Activated naive CD4-positive, alpha-beta T cell treated with anti-CD3 and anti-CD28 coated beads, Interleukin-2, amount 10 ng/mL, durations not matched to agents 7 days and 5 days (primary cell): ENCODE measurements at regions not wholly inside any gene's neighbourhood (a gene's known extent, or its start where the extent isn't known, plus 50 kb on each side); places are given as distances from the start of the nearest gene placed in this dataset.
A peak's percentile ranks its signal among the peaks of the same experiment; 100 is the strongest.
"Not testable (repeated sequence)": the region's sequence is repeated elsewhere in the genome, so short reads cannot be mapped to it uniquely, and the experiment has no call there.

ENCODE experiments used
- CTCF ChIA-PET: fragments of 350-600 bp; sonication (Branson Sonifier 250); formaldehyde crosslinking; loops from one replicate; lab custom pipeline; 2021; ENCODE audit warnings: antibody characterized with exemption; lab: Charles Lee
- DNase-seq: peaks from one replicate; pipeline ENCODE4 v3.0.0-alpha.2; 2020
- H3K27ac Mint-ChIP-seq: one replicate; pipeline ENCODE4 v1.8.0; 2021; ENCODE audit warnings: mild to moderate bottlenecking, moderate library complexity, mixed read lengths
- H3K27me3 Mint-ChIP-seq: one replicate; pipeline ENCODE4 v1.8.0; 2021; ENCODE audit warnings: mild to moderate bottlenecking, mixed read lengths
- H3K36me3 Mint-ChIP-seq: one replicate; pipeline ENCODE4 v1.8.0; 2021; ENCODE audit warnings: mixed read lengths
- H3K4me1 Mint-ChIP-seq: one replicate; pipeline ENCODE4 v1.8.0; 2021; ENCODE audit warnings: mixed read lengths
- H3K4me3 Mint-ChIP-seq: one replicate; pipeline ENCODE4 v1.8.0; 2021; ENCODE audit warnings: mild to moderate bottlenecking, moderate library complexity, mixed read lengths
- H3K9me3 Mint-ChIP-seq: one replicate; pipeline ENCODE4 v1.8.0; 2021; ENCODE audit warnings: mixed read lengths

DNA sequence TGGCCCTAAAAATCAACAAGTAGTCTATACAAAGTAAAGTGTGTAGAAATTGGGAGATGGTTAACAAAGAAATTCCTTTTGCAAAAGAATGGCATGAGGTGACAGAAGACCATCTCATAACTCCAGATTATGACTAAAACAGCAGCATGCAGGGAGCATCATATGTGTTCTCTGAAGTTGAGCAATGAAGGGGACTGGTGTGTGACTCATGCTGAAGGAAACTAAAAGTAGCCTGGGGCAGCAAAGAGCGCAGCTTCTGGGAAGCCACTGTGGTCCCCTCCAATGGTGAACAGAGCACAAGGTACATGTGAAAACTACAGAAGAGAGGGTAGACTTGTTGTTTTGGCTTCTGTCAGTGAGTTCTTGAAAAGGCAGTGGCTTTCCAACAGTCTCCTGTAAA, 133.4 kb downstream of the MACC1 start:
- Mint-ChIP-seq H3K4me1 (no peaks in the 10 kb centered on the region), H3K27me3 (no peaks in the 10 kb centered on the region), H3K9me3 (no peaks in the 10 kb centered on the region), H3K27ac (no peak overlapping the region), H3K4me3 (no peak overlapping the region), H3K36me3 (no peaks in the 10 kb centered on the region)
- no peak for DNase-seq
- CTCF ChIA-PET = no interaction called here

DNA sequence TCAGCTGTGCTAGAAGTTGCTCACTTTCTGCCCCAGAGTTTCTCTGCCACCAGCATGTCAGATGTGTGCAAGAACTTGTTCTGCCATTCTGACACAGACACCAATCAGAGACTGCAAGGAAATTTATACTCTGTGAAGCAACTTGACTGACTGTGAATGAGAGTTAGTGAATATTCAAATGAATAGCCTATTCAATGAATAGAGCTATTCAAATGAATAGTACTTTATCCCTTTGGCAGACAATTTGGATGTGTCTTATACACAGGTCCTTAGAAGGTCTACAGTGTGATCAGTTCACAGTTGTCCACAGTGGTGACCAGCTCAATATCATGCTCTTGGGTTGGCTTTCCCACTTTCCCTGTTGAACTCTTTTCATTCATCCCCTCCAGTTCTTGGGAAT, 138.1 kb downstream of the MACC1 start:
- DNase-seq = no peak
- Mint-ChIP-seq H3K27me3 (no peaks in the 10 kb centered on the region), H3K4me1 (no peaks in the 10 kb centered on the region), H3K4me3 (no peak overlapping the region), H3K9me3 (no peaks in the 10 kb centered on the region), H3K27ac (no peak overlapping the region), H3K36me3 (no peaks in the 10 kb centered on the region)
- CTCF ChIA-PET = no interaction called here

DNA sequence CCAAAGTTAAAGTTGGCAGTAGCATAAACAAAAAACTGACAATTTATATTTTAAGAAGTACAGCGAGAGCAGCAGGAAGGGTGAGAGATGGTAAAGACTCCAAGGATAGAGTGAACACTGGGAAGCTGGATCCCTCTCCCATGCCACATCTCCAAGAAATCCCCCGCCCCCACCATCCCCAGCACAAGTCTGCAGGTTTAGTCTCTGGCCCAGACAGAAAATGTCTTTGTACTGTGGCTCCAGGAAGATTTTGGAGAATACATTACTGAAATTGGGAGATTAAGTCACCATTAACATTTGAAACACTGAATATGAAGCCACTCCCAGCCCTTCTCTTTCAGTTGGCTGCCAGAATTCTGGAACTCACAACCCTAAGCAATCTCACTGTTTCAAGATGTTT, 140.3 kb downstream of the MACC1 start:
- Mint-ChIP-seq H3K27me3 (no peaks in the 10 kb centered on the region), H3K36me3 (no peaks in the 10 kb centered on the region), H3K9me3 (no peaks in the 10 kb centered on the region), H3K4me3 (no peak overlapping the region), H3K4me1 (no peaks in the 10 kb centered on the region), H3K27ac (no peak overlapping the region)
- CTCF ChIA-PET = no interaction called here
- no peak for DNase-seq

DNA sequence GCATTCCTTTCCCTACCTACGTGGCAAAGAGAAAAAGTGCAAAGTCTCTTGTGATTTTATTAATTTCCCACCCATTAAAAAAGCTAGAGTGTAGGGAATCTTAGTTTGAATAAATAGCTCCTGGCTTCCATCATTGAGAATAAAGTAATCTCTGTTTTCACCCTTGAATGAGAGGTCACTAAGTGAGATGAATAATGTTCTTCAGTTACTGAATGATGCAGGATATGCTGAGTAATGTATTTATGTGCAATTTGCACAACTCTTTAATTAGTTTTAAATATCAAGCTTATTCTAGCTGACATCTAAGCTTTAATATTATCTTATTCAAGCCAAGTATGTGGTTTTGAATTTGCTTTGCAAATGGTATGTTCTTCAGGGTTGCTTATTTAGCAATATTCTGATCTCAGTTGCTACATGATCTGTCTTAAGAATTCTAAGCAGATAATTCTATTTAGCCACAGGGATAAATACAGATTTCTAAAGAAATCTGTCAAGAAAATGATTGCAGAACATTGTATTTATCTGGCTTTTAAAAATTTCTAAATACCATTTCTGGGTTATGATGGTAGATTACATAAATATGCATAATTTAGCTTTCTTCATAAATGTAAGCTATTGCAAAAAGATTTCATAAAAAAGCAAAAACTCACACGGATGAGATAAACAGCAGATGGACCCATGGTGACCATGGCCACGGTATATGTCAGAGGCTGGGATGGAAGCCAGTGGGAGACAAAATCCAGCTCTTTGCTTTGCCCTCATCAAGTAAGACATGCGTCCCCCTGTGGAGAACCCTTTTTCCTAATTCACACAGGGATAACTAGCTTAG, 141.0 kb downstream of the MACC1 start:
- Mint-ChIP-seq H3K27ac (no peak overlapping the region), H3K27me3 (no peaks in the 10 kb centered on the region), H3K9me3 (no peaks in the 10 kb centered on the region), H3K4me3 (no peak overlapping the region), H3K36me3 (no peaks in the 10 kb centered on the region), H3K4me1 (no peaks in the 10 kb centered on the region)
- CTCF ChIA-PET = no interaction called here
- DNase-seq = no peak

DNA sequence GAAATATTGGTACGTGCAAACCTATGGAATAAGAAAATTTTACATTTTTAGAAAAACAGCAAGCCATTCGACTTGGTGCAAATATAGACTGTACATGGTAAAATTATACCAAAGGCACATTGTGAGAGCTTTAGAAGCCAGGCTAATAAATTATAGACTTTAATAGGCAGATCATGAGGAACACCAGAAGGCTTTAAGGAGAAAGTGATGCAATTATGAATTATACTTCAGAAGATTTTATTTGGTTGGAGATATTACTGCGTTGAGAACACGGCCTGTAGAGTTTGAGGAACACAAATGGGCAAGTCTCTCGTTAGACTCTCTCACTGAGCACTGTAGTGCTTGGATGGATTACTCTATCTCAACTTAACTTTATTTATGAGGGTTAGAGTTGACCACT, 141.7 kb downstream of the MACC1 start:
- DNase-seq = no peak
- Mint-ChIP-seq H3K9me3 (no peaks in the 10 kb centered on the region), H3K36me3 (no peaks in the 10 kb centered on the region), H3K4me3 (no peak overlapping the region), H3K27me3 (no peaks in the 10 kb centered on the region), H3K27ac (no peak overlapping the region), H3K4me1 (no peaks in the 10 kb centered on the region)
- CTCF ChIA-PET = no interaction called here

DNA sequence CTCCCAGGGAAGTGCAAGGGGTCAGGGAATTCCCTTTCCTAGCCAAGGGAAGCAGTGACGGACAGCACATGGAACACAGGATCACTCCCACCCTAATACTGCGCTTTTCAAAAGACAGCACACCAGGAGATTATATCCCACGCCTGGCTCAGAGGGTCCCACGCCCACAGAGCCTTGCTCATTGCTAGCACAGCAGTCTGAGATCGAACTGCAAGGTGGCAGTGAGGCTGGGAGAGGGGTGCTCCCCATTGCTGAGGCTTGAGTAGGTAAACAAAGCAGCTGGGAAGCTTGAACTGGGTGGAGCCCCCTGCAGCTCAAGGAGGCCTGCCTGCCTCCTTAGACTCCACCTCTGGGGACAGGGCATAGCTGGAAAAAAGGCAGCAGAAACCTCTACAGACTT, 149.2 kb downstream of the MACC1 start:
- DNase-seq, H3K36me3 Mint-ChIP-seq, CTCF ChIA-PET: not testable (repeated sequence)

DNA sequence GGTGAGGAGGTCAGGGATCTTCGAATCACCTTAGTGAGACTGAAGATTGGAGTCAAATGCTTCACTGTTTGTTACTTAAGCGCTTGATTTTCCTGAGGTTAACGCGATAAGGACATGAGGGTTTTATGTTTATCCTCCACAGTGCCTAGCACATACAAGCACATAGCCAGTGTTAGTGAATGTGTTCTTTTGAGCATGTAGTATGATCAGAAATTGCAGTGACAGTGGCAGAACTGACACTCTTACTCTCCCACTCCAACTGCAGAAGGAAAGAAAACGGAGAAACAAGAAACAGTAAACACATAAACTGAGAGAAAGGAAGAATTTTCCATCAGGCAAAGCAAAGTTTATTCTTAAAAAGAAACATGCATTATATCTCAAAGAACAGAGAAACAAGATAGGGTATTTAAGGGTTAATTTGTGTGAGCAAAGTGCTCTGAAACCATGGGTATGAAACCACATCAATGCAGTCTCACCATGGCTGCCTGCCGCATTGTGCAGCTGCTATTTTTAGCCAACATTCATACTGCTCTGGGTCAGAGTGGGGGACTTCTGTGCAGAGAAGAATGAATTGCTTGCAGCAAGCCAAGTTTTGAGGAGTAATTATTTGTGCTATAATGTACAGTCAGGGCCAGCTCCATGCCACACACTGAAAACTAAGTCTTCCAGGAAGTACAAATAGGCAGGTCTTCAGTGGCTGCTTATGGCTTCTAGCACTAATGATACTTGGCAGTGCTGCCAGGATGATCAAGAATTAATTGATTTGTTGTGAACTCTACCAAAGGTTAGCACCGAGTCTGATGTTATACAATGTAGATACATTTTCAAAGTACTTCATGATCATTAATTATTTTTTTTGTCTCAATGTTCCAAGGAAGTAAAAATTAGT, 152.0 kb downstream of the MACC1 start:
- H3K9me3 Mint-ChIP-seq = peaks cover 9% of the 10 kb centered on the region
- CTCF ChIA-PET = no interaction called here
- peak; percentile 40 for DNase-seq
- no peak overlapping the region for H3K4me3 Mint-ChIP-seq
- H3K27ac Mint-ChIP-seq = no peak overlapping the region
- no peaks in the 10 kb centered on the region for H3K27me3 Mint-ChIP-seq
- H3K36me3 Mint-ChIP-seq = no peaks in the 10 kb centered on the region
- peaks cover 12% of the 10 kb centered on the region for H3K4me1 Mint-ChIP-seq

More for the DNA sequence above, 149.2 kb downstream of the MACC1 start:
- H3K27me3 Mint-ChIP-seq, H3K9me3 Mint-ChIP-seq, H3K4me3 Mint-ChIP-seq, H3K27ac Mint-ChIP-seq: not testable (repeated sequence)
- peaks cover 12% of the 10 kb centered on the region for H3K4me1 Mint-ChIP-seq

DNA sequence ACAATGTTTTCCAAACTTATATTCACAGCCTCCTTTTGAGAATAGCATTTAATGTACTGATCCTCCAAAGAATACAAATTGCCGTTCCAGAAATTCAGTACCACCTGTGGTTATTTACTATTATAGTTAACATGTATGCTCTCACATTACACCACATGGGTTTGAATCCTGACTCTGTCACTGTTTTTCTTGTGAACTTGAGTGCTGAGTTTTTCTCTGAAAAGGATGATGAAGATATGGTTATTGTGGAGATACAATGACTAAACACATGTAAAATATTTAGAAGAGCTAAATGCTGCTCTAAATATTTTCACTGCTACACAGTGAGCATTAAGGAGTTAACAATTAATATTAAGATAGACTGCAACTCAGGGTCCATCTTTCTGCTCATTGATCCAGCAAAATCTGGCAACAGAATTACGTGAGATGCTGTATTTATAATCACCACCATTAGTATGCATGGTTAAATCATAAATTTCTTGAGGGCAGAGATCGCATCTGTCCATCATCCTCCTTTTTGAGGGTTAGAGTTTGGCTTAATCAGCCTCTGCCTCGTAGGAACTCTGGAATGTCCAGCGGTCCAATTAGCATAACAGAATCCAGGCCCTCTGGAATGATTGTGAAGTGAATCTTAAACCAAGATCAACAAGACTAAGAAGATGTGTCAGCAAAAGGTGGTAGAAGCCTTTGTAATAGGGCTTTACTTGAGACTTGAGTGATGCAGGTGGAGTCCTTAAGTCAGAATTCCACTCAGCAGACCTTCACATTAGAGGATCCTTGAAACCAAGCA, 152.8 kb downstream of the MACC1 start:
- Mint-ChIP-seq H3K4me1 (peaks cover 12% of the 10 kb centered on the region), H3K27ac (no peak overlapping the region), H3K4me3 (no peak overlapping the region), H3K36me3 (no peaks in the 10 kb centered on the region), H3K27me3 (no peaks in the 10 kb centered on the region), H3K9me3 (peaks cover 9% of the 10 kb centered on the region)
- DNase-seq = no peak
- CTCF ChIA-PET = no interaction called here

DNA sequence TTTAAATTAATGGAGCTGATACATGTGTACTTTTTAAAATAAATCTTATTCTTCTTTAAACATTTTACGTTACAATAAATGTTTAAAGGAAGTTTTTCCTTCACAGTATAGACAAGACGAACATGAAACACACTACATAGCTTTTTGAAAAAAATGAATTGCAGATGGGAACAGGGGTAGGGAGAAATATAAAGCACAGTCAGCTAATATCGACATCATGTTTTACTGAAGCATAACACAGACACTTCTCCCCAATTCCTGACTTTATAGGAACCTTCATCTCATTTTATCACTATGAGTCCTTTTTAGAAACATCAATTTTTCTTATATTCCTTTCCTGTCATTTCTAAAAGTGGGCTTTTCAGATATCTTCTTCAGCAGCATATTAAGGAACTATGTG, 153.5 kb downstream of the MACC1 start:
- Mint-ChIP-seq H3K9me3 (peaks cover 5% of the 10 kb centered on the region), H3K27me3 (no peaks in the 10 kb centered on the region), H3K36me3 (no peaks in the 10 kb centered on the region), H3K27ac (no peak overlapping the region), H3K4me1 (peaks cover 12% of the 10 kb centered on the region), H3K4me3 (no peak overlapping the region)
- DNase-seq = no peak
- CTCF ChIA-PET = no interaction called here

DNA sequence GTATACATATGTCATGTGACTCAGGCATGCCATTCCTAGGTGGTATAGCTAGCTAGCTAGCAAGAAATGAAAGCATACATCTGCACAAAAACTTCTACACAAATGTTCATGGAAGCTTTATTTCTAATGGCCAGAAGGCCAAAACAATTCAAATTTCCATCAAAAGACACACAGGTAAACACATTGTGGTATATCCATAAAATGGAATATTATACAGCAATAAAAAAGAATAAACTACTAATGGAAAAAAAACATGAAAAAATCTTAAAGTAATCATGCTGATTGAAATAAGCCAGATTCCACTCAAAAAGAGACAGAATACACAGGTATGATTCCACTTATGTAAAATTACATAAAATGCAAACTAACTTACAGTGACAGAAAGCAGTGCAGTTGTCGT, 154.3 kb downstream of the MACC1 start:
- H3K4me1 Mint-ChIP-seq = peaks cover 12% of the 10 kb centered on the region
- peaks cover 5% of the 10 kb centered on the region for H3K9me3 Mint-ChIP-seq
- no peak overlapping the region for H3K4me3 Mint-ChIP-seq
- no peaks in the 10 kb centered on the region for H3K36me3 Mint-ChIP-seq
- CTCF ChIA-PET = no interaction called here
- DNase-seq = no peak
- no peaks in the 10 kb centered on the region for H3K27me3 Mint-ChIP-seq
- H3K27ac Mint-ChIP-seq = no peak overlapping the region

DNA sequence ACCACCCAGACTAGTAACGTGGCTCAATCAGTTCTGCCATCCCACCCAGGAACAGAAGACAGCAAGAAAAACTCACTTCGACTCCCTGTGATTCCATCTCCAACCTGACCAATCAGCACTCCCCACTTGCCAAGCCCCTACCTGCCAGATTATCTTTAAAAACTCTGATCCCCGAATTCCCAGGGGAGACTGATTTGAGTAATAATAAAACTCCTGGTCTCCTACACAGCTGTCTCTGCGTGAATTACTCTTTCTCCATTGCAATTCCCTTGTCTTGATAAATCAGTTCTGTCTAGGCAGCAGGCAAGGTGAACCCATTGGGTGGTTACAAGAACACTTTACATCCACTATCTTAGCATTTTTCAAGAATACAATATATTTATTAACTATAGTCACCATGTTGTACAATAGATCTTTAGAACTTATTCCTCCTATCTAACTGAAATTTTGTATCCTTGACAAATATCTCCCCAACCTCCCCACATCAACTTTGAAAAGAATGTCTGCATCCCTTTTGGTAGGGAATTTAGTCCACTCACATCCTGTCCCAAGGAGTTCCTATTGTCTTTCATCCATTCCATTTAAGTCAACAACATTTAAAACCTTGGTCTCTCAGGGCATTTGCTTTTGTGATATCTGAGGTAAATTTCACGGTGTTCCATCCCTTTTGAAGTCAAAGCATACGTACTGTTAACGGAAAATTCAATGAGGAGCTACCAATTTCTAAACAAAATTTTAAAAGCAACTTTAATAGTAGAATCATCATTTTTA, 163.7 kb downstream of the MACC1 start:
- Mint-ChIP-seq H3K4me3 (no peak overlapping the region), H3K27ac (no peak overlapping the region), H3K27me3 (no peaks in the 10 kb centered on the region), H3K9me3 (peaks cover 2% of the 10 kb centered on the region), H3K36me3 (no peaks in the 10 kb centered on the region), H3K4me1 (no peaks in the 10 kb centered on the region)
- CTCF ChIA-PET = no interaction called here
- DNase-seq = no peak

DNA sequence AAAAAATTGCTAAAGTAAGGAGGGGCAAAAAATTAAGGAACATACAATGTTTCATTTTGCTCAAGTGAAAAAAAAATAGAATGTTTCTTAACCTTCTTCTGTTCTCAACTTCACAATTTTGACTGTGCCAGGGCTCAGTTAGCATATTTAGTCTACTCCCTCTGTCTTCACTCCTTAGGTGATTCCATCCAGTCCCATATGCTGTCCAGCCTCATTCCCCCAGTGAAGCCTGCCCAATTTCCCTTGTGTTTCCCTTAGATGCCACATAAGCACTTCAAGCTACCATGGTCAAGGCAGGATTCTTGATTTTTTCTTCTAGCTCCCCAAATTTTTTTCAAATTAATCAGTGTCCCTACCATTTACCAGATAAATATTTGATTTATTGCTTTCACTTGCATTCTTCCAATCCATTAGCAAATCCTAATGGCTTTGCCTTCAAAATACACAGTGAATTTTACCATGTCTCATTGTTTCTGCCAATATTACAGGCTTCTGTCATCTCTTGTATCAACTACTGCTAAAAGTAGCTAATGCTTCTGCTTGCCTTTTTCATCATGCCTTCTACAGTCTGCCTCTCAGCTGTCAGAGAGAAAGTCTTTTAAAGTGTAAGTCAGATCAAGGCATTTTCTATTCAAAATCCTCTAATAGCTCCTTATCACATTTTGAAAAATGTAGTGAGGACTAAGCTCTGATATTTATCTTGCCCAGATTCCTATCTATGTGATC, 166.8 kb downstream of the MACC1 start:
- Mint-ChIP-seq H3K4me3 (no peak overlapping the region), H3K27ac (no peak overlapping the region), H3K9me3 (peaks cover 2% of the 10 kb centered on the region), H3K36me3 (no peaks in the 10 kb centered on the region), H3K27me3 (no peaks in the 10 kb centered on the region), H3K4me1 (no peaks in the 10 kb centered on the region)
- CTCF ChIA-PET = no interaction called here
- no peak for DNase-seq

DNA sequence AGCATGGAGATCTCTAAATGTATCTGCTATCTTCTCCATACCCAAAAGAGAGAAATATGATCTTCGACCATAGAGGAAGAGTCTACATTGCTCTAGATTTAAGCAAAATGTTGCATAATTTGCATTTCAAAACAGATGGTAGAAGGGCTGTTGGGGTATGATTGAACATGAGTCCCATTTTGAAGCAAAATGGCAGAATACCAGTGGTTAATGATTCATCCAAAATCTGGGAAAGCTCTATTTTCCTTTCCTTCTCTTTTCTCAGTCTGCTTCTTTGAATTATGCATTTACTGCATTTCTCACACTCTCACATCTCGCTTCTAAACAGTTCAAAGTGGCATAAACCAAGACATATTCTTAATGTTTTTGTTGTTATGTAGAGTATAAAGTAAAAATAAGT, 178.5 kb downstream of the MACC1 start:
- Mint-ChIP-seq H3K27me3 (no peaks in the 10 kb centered on the region), H3K36me3 (no peaks in the 10 kb centered on the region), H3K27ac (no peak overlapping the region), H3K4me1 (no peaks in the 10 kb centered on the region), H3K9me3 (peaks cover 1% of the 10 kb centered on the region), H3K4me3 (no peak overlapping the region)
- CTCF ChIA-PET = no interaction called here
- DNase-seq = no peak
